ENCODE measurements at regions not wholly inside any gene's neighbourhood (a gene's known extent, or its start where the extent isn't known, plus 50 kb on each side); places are given as distances from the start of the nearest gene placed in this dataset.

- TF ChIP-seq CTCF (IDR thresholded peaks at IDR 0.05; ENCODE audit: control extremely low read depth in 1 of 3, insufficient read depth in 1 of 3, low read depth in 1 of 3, low read length in 3 of 3) (no peak), ATF3 (IDR thresholded peaks at IDR 0.05; ENCODE audit: insufficient read depth, low read depth, low read length) (no peak), RFX5 (IDR thresholded peaks at IDR 0.05; ENCODE audit: borderline replicate concordance, low read depth, low read length) (no peak), BCL11A (IDR thresholded peaks at IDR 0.05; ENCODE audit: low read depth in 2 of 2, low read length in 2 of 2) (no peak), FOSL1 (IDR thresholded peaks at IDR 0.05; ENCODE audit: insufficient read depth, low read depth, low read length) (no peak), EZH2 (IDR thresholded peaks at IDR 0.05; ENCODE audit: low read depth, low read length, severe bottlenecking) (no peak)
Observed at GRCh38 chr4:148926276-148927260, 484.4 kb upstream of the NR3C2 start (continued).

Measured in H1 (cell line).